HUES48 (cell line): ENCODE measurements at regions not wholly inside any gene's neighbourhood (a gene's known extent, or its start where the extent isn't known, plus 50 kb on each side); places are given as distances from the start of the nearest gene placed in this dataset.
"Not testable (repeated sequence)": the region's sequence is repeated elsewhere in the genome, so short reads cannot be mapped to it uniquely, and the experiment has no call there.

ENCODE experiments used
- H3K27ac ChIP-seq: one replicate; pipeline ENCODE4 v1.7.0; 2013; ENCODE audit warnings: low read depth, low read length, inconsistent platforms
- H3K27me3 ChIP-seq: 2 replicates; pipeline ENCODE4 v1.6.1; 2013; ENCODE audit warnings: mild to moderate bottlenecking, low read length; ENCODE audit not compliant: control insufficient read depth, insufficient read depth
- H3K36me3 ChIP-seq: 2 replicates; pipeline ENCODE4 v1.6.1; 2013; ENCODE audit warnings: low read length; ENCODE audit not compliant: control insufficient read depth, insufficient read depth
- H3K4me1 ChIP-seq: 2 replicates; pipeline ENCODE4 v1.6.1; 2013; ENCODE audit warnings: mild to moderate bottlenecking, low read length; ENCODE audit not compliant: control insufficient read depth, insufficient read depth
- H3K4me3 ChIP-seq: 2 replicates; pipeline ENCODE4 v1.5.1; 2013; ENCODE audit warnings: mild to moderate bottlenecking, low read depth, low read length
- H3K9ac ChIP-seq: 2 replicates; pipeline ENCODE4 v1.6.1; 2013; ENCODE audit warnings: mild to moderate bottlenecking, low read depth, low read length, moderate library complexity
- H3K9me3 ChIP-seq: 2 replicates; pipeline ENCODE4 v1.6.1; 2013; ENCODE audit warnings: low read length; ENCODE audit not compliant: control insufficient read depth, insufficient read depth

DNA sequence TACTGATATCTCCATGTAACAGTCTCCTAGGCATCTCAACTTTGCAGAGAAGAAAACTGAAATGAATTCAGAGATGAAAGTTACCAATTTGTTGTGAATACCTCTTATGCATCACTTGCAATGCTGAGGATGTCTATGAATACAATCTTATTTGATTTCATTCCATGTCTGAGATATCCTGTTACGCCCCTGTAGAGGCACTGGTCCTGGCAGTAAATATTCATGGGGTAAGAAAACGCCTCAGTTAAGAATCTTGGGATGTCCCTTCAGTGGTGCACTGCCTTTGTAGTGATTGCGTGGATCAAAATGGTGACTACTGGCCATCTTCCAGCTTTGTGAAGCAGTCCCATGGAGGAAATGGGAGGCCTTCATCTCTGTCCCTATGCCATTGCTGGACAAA, 229.1 kb upstream of the C9orf72 start:
- no peaks in the 10 kb centered on the region for H3K4me1 ChIP-seq
- no peak overlapping the region for H3K4me3 ChIP-seq
- no peaks in the 10 kb centered on the region for H3K9me3 ChIP-seq
- no peaks in the 10 kb centered on the region for H3K27me3 ChIP-seq
- H3K36me3 ChIP-seq, result no peaks in the 10 kb centered on the region
- no peak overlapping the region for H3K9ac ChIP-seq
- H3K27ac ChIP-seq, result no peak overlapping the region

DNA sequence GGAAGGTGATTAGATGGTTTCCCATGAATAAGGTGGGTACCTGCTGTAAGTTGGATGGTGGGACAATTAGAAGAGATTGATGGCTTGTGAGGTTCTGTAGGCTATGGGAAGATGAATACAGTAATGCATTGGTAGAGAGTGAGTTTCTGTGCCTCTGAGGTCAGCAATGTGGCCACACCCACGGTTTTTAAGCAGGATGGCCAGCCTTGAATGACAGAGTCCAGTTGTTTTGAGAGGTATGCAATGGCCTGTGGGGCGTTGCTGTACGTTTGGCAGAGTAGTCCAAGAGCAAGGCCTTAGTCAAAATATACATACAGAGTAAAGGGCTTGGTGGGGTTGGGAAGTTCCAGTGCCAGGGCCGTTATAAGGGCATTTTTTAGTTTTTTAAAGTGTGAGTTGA, 235.6 kb upstream of the C9orf72 start:
- Histone ChIP-seq H3K27ac (no peak overlapping the region), H3K36me3 (no peaks in the 10 kb centered on the region), H3K27me3 (no peaks in the 10 kb centered on the region), H3K9me3 (no peaks in the 10 kb centered on the region), H3K4me3 (no peak overlapping the region), H3K4me1 (no peaks in the 10 kb centered on the region), H3K9ac (no peak overlapping the region)

DNA sequence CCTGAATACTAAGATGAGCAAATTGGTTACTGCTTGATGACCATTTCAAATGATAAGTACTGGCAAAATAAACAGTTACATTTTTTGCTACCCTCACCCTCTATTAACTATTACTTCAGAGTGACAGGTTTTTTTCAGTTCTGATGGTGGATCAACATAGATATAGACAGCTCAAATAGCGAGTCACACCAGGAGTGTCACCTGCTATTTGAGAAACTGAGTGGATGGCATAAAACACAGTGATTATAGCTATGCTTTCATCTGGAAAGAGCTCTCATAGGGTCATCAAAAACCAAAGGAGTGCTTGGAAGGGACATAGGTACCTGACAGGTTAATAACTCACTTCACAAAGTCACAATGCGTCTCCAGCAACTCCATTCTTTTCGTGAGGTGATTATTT, 244.5 kb upstream of the C9orf72 start:
- no peaks in the 10 kb centered on the region for H3K27me3 ChIP-seq
- no peak overlapping the region for H3K4me3 ChIP-seq
- no peaks in the 10 kb centered on the region for H3K36me3 ChIP-seq
- no peak overlapping the region for H3K9ac ChIP-seq
- no peak overlapping the region for H3K27ac ChIP-seq
- no peaks in the 10 kb centered on the region for H3K4me1 ChIP-seq
- H3K9me3 ChIP-seq, result no peaks in the 10 kb centered on the region

DNA sequence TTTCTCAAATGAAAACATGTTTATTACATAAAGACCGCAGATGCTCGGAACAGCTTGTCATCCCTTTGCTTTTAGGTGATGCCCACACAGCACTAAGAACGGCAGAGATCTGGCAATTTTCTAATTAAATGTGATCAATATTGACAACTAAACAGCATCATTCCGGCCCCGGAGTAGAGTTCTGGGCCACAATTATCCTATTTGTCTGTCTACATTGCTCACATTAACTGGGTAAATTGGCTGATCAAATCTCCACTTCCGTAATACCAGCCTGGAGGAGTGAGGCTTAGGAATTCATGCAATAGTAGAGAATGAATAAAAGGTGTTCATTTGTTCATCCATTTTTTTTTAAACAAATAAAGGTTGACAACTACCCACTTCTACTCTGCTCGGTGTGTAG, 245.1 kb upstream of the C9orf72 start:
- Histone ChIP-seq H3K36me3 (no peaks in the 10 kb centered on the region), H3K27ac (no peak overlapping the region), H3K4me3 (no peak overlapping the region), H3K9ac (no peak overlapping the region; the same call in 1 of the 2 replicates), H3K27me3 (no peaks in the 10 kb centered on the region), H3K9me3 (no peaks in the 10 kb centered on the region), H3K4me1 (no peaks in the 10 kb centered on the region)

DNA sequence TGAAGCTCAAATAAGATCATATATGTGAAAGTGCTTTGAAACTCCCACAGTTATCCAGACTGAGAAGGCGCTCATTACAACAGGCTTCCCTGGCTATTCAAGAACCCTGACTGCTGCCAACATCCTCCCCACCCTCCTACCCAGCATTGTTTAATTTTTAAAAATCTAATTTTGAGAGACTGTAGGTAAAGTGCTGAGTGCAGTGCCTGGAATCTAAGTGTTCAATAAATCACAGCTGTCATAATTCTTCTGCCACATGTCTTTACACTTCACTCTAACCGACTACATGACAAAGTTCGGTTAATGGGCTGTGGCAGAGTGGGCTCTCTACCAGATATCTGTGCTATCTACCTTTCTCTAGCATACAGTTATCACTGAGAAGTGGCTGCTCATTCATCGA, 255.6 kb upstream of the C9orf72 start:
- no peaks in the 10 kb centered on the region for H3K36me3 ChIP-seq
- H3K27me3 ChIP-seq, result no peaks in the 10 kb centered on the region
- H3K9me3 ChIP-seq, result no peaks in the 10 kb centered on the region
- H3K4me3 ChIP-seq, result no peak overlapping the region
- no peak overlapping the region for H3K9ac ChIP-seq
- no peaks in the 10 kb centered on the region for H3K4me1 ChIP-seq
- no peak overlapping the region for H3K27ac ChIP-seq

DNA sequence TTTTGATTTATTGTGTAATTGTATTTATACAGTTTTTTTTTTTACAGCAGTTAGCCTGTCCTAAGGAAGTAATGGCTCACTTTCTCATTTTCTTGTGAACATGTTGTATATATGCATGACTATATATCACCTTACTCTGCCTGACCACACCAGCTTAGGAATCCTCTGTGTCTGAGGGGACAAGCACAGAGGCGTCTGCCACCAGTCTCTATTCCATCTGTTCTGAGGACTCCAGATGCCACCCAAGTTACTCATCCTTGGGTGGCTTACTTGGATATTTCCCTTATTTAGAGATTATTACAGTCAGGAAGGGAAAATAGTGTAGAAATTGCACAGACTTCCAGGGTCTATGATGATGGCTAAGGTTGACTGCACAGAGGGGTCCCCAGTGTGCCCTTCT, 256.3 kb upstream of the C9orf72 start:
- Histone ChIP-seq H3K4me1 (no peaks in the 10 kb centered on the region), H3K9me3 (no peaks in the 10 kb centered on the region), H3K4me3 (no peak overlapping the region), H3K27ac (no peak overlapping the region), H3K36me3 (no peaks in the 10 kb centered on the region), H3K27me3 (no peaks in the 10 kb centered on the region), H3K9ac (no peak overlapping the region)

DNA sequence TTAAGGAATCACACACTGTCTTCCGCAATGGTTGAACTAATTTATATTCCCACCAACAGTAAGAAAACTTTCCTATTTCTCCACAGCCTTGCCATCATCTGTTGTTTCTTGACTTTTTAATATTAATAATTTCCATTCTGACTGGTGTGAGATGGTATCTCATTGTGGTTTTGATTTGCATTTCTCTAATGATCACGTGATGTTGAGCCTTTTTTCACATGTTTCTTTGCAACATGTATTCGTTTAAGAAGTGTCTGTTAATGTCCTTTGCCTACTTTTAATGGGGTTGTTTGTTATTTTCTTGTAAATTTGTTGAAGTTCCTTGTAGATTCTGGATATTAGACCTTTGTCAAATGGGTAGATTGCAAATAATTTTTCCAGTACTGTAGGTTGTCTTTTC, 258.8 kb upstream of the C9orf72 start:
- not testable (repeated sequence) for H3K4me3 ChIP-seq, H3K36me3 ChIP-seq, H3K4me1 ChIP-seq, H3K27me3 ChIP-seq, H3K9me3 ChIP-seq, H3K9ac ChIP-seq, H3K27ac ChIP-seq

DNA sequence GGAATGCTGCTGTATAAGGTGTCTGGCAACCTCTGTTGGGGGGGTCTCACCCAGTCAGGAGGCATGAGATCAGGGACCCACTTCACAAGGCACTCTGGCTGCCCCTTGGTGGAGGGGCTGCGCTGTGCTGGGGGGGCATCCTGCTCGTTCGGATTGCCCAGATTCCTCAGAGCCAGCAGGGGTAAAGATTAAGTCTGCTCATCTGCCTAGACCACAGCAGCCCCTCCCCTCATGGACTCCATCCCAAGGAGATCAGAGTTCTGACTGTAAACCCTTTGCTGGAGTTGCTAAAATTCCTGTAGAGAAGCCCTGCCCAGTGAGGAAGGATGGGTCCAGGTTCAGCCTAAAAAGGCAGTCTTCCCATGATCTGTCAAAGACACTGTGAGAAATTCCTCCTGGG, 262.0 kb upstream of the C9orf72 start:
- Histone ChIP-seq H3K27ac (no peak overlapping the region), H3K9ac (no peak overlapping the region), H3K9me3 (no peaks in the 10 kb centered on the region), H3K4me1 (no peaks in the 10 kb centered on the region), H3K36me3 (no peaks in the 10 kb centered on the region), H3K4me3 (no peak overlapping the region), H3K27me3 (no peaks in the 10 kb centered on the region)

DNA sequence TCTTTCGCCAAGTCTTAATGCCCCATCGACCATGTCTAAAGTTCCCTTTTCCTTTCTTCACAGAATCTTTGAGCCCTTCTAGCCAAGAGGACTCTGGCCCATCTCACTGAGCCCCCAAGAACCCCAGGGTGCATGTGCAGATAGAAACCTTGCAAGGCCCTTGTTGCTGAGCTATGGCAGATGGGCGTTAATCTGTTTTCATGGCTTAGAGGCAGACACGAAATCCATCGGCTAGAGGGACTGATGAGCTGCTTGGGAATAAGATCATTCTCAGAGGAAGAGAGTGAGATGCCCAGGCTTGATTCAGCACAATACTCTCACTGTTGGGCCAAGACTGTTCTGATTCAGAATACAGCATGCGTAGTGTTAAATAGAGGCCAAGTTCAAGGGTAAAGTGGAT, 262.5 kb upstream of the C9orf72 start:
- H3K9ac ChIP-seq, result no peak overlapping the region
- H3K4me3 ChIP-seq, result no peak overlapping the region
- no peaks in the 10 kb centered on the region for H3K9me3 ChIP-seq
- no peaks in the 10 kb centered on the region for H3K27me3 ChIP-seq
- H3K4me1 ChIP-seq, result no peaks in the 10 kb centered on the region
- no peak overlapping the region for H3K27ac ChIP-seq
- no peaks in the 10 kb centered on the region for H3K36me3 ChIP-seq

DNA sequence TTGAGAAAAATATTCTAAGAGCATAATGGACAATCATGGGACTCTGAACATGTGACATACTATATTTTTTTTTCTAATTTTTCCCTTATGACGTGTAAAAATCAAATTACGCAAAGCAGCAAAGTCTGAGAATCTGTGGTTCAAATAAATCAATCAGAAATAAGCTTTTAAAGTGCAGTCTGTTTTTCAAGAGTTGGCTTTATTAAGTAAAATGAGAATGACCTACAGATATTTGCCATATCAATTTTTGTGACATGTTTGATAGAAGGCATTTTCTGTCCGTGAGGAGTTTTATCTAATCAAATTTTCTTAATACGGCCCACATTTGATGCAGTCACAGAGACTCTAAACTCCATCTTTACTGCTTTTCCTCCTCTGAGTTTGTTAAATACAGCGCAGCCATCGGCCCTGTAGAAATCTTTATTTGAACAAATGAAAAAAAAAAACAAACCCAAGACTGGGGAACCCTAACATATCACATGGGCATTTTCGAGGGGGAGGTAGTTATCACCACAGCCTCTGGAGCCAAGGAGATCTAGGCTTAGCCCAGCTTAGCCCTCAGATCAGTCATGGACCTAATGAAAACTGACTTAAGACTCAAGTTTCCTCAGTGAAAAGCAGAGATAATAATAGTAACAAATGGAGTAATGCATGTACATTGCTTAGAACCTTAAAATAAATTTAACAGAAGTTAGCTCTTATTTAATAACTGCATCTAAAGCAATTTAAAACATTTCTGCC, 263.6 kb upstream of the C9orf72 start:
- Histone ChIP-seq H3K27ac (no peak overlapping the region), H3K4me3 (no peak overlapping the region), H3K36me3 (no peaks in the 10 kb centered on the region), H3K4me1 (no peaks in the 10 kb centered on the region), H3K9me3 (no peaks in the 10 kb centered on the region), H3K9ac (no peak overlapping the region), H3K27me3 (no peaks in the 10 kb centered on the region)

DNA sequence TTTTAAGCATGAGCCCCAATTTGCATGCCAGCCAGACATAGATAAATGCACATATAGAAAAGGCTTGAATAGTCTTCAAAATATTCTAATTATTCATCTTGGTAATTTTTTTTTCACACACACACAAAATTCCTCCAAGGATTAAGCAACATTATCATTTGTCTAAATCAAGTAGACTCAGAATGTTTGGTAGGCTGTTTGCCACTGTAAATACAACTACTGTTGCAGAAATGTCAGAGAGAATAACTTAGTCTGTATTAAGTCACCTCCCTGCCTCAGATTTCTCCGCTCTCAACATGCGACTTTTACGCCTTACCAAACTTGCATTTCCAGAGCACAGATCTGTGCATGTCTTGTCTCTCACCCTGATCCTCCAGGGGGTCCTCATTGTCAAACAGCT, 265.6 kb upstream of the C9orf72 start:
- no peaks in the 10 kb centered on the region for H3K4me1 ChIP-seq
- no peak overlapping the region for H3K4me3 ChIP-seq
- no peaks in the 10 kb centered on the region for H3K36me3 ChIP-seq
- no peaks in the 10 kb centered on the region for H3K27me3 ChIP-seq
- H3K9me3 ChIP-seq, result no peaks in the 10 kb centered on the region
- no peak overlapping the region for H3K27ac ChIP-seq
- H3K9ac ChIP-seq, result no peak overlapping the region

DNA sequence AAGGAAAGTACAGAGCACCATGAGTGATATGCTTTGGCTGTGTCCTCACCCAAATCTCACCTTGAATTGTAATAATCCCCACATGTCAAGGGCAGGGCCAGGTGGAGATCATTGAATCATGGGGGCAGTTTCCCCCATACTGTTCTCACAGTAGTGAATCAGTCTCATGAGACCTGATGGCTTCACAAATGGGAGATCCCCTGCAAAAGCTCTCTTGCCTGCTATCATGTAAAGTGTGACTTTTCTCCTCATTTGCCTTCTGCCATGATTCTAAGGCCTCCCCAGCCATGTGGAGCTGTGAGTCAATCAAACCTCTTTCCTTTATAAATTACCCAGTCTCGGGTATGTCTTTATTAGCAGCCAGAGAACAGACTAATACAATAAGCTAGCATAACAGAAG, 266.5 kb upstream of the C9orf72 start:
- not testable (repeated sequence) for H3K4me3 ChIP-seq, H3K27me3 ChIP-seq, H3K36me3 ChIP-seq, H3K9me3 ChIP-seq, H3K9ac ChIP-seq, H3K4me1 ChIP-seq, H3K27ac ChIP-seq
